ENCODE measurements at regions not wholly inside any gene's neighbourhood (a gene's known extent, or its start where the extent isn't known, plus 50 kb on each side); places are given as distances from the start of the nearest gene placed in this dataset.
"Not testable (repeated sequence)": the region's sequence is repeated elsewhere in the genome, so short reads cannot be mapped to it uniquely, and the experiment has no call there.

- DNase-seq (ENCODE audit: low spot score), result no peak
- FAIRE-seq, result no peak
Measured at GRCh38 chr20:55937283-55937682, 68.0 kb downstream of the CBLN4 start.

GRCh38 chr20:55936209-55936595 is 69.1 kb downstream of the CBLN4 start:
- DNase-seq (ENCODE audit: low spot score) (no peak), FAIRE-seq (no peak)

GRCh38 chr20:55935448-55936208 is 69.7 kb downstream of the CBLN4 start:
- FAIRE-seq (no peak), DNase-seq (ENCODE audit: low spot score) (no peak)

GRCh38 chr20:55934146-55934545 is 71.2 kb downstream of the CBLN4 start:
- FAIRE-seq (no peak), DNase-seq (ENCODE audit: low spot score) (no peak)

- FAIRE-seq; DNase-seq (ENCODE audit: low spot score): not testable (repeated sequence)
Measured at GRCh38 chr20:55930876-55931275, 74.4 kb downstream of the CBLN4 start.

- FAIRE-seq (no peak), DNase-seq (ENCODE audit: low spot score) (no peak)
Measured at GRCh38 chr20:55928266-55928665, 77.1 kb downstream of the CBLN4 start.

GRCh38 chr20:55919956-55920355 is 85.4 kb downstream of the CBLN4 start:
- no peak for DNase-seq (ENCODE audit: low spot score)
- no peak for FAIRE-seq

- no peak for DNase-seq (ENCODE audit: low spot score)
- no peak for FAIRE-seq
Measured at GRCh38 chr20:55919319-55919718, 86.0 kb downstream of the CBLN4 start.

- DNase-seq (ENCODE audit: low spot score), result no peak
- no peak for FAIRE-seq
Measured at GRCh38 chr20:55918471-55918870, 86.8 kb downstream of the CBLN4 start.

GRCh38 chr20:55893031-55893430 is 112.3 kb downstream of the CBLN4 start:
- FAIRE-seq (peak; percentile 30), DNase-seq (ENCODE audit: low spot score) (peak; percentile 73)

- no peak for FAIRE-seq
- peak; percentile 26 for DNase-seq (ENCODE audit: low spot score)
Measured at GRCh38 chr20:55888685-55889084, 116.6 kb downstream of the CBLN4 start.

- FAIRE-seq (no peak), DNase-seq (ENCODE audit: low spot score) (no peak)
Measured at GRCh38 chr20:55882910-55883309, 122.4 kb downstream of the CBLN4 start.

GRCh38 chr20:55882286-55882685 is 123.0 kb downstream of the CBLN4 start:
- FAIRE-seq (no peak), DNase-seq (ENCODE audit: low spot score) (no peak)

- no peak for DNase-seq (ENCODE audit: low spot score)
- no peak for FAIRE-seq
Measured at GRCh38 chr20:55881204-55881603, 124.1 kb downstream of the CBLN4 start.

- FAIRE-seq (peak; percentile 13), DNase-seq (ENCODE audit: low spot score) (no peak)
Measured at GRCh38 chr20:55880361-55880760, 125.0 kb downstream of the CBLN4 start.

- no peak for FAIRE-seq
- DNase-seq (ENCODE audit: low spot score), result no peak
Measured at GRCh38 chr20:55855052-55855451, 150.3 kb downstream of the CBLN4 start.

- DNase-seq (ENCODE audit: low spot score), result no peak
- FAIRE-seq, result no peak
Measured at GRCh38 chr20:55830121-55830827, 175.0 kb downstream of the CBLN4 start.

GRCh38 chr20:55805138-55805537 is 200.2 kb downstream of the CBLN4 start:
- no peak for FAIRE-seq
- DNase-seq (ENCODE audit: low spot score), result no peak

GRCh38 chr20:55800552-55801245 is 204.6 kb downstream of the CBLN4 start:
- DNase-seq (ENCODE audit: low spot score) (no peak), FAIRE-seq (no peak)

GRCh38 chr20:55793986-55794385 is 211.3 kb downstream of the CBLN4 start:
- FAIRE-seq, result no peak

GRCh38 chr20:55792049-55792448 is 213.3 kb downstream of the CBLN4 start:
- no peak for DNase-seq (ENCODE audit: low spot score)
- no peak for FAIRE-seq

More at GRCh38 chr20:55793986-55794385, 211.3 kb downstream of the CBLN4 start:
- DNase-seq (ENCODE audit: low spot score), result no peak

GRCh38 chr20:55790178-55790577 is 215.1 kb downstream of the CBLN4 start:
- peak; percentile 20 for FAIRE-seq
- DNase-seq (ENCODE audit: low spot score), result no peak
